ENCODE measurements at regions not wholly inside any gene's neighbourhood (a gene's known extent, or its start where the extent isn't known, plus 50 kb on each side); places are given as distances from the start of the nearest gene placed in this dataset.

GRCh38 chr5:39968381-39968780 is 543.6 kb upstream of the DAB2 start:
- H3K4me3 ChIP-seq, result no peak overlapping the region
- in situ Hi-C loops (cut with MboI; ENCODE audit: low pct_ligation_motif_present in 1 of 4, low pct_unique_long_range_greater_than_20kb in 1 of 4, low sequenced_read_pairs in 3 of 4), result loop anchor here in 1 of 4 donors (25.0 kb wide), 1 partner anchor 919 kb away; no protein-coding TSS in a partner anchor

GRCh38 chr5:39955156-39955555 is 530.4 kb upstream of the DAB2 start:
- in situ Hi-C loops (cut with MboI; ENCODE audit: low pct_ligation_motif_present in 1 of 4, low pct_unique_long_range_greater_than_20kb in 1 of 4, low sequenced_read_pairs in 3 of 4), result loop anchor here in 2 of 4 donors (10.0 to 25.0 kb wide), 2 partner anchors 730 to 932 kb away; no protein-coding TSS in a partner anchor
- intact Hi-C loops (cut with DNase I; ENCODE audit: low total_unique reads), result no loop called here
- Histone ChIP-seq H3K27ac (no peak overlapping the region), H3K4me1 (no peaks in the 10 kb centered on the region), H3K27me3 (no peaks in the 10 kb centered on the region), H3K4me3 (no peak overlapping the region), H3K36me3 (no peaks in the 10 kb centered on the region), H3K9me3 (no peaks in the 10 kb centered on the region)
- 70 to 78% methylated on average over 2 of the region's 2 CpGs for WGBS, 2 donors (ENCODE audit: low coverage in 1 of 2)
- no peak for DNase-seq
- TF ChIP-seq POLR2AphosphoS5 (IDR thresholded peaks at IDR 0.05), result no peak
- no peak for TF ChIP-seq CTCF (IDR thresholded peaks at IDR 0.05)

More at GRCh38 chr5:39968381-39968780, 543.6 kb upstream of the DAB2 start:
- no peaks in the 10 kb centered on the region for H3K36me3 ChIP-seq
- no peak for DNase-seq
- 59 to 66% methylated on average over 2 of the region's 2 CpGs for WGBS, 2 donors (ENCODE audit: low coverage in 1 of 2)
- no peaks in the 10 kb centered on the region for H3K27me3 ChIP-seq
- no peaks in the 10 kb centered on the region for H3K4me1 ChIP-seq
- H3K27ac ChIP-seq, result no peak overlapping the region
- H3K9me3 ChIP-seq, result no peaks in the 10 kb centered on the region
- intact Hi-C loops (cut with DNase I; ENCODE audit: low total_unique reads), result no loop called here
- TF ChIP-seq CTCF (IDR thresholded peaks at IDR 0.05), result no peak
- TF ChIP-seq EP300 (IDR thresholded peaks at IDR 0.05; ENCODE audit: low read depth), result no peak
- TF ChIP-seq POLR2AphosphoS5 (IDR thresholded peaks at IDR 0.05), result no peak
- no peak for TF ChIP-seq POLR2A (IDR thresholded peaks at IDR 0.05)

GRCh38 chr5:39951070-39951469 is 526.3 kb upstream of the DAB2 start:
- H3K27ac ChIP-seq, result no peak overlapping the region
- H3K4me1 ChIP-seq, result peaks cover 0 to 7% (median 0%) of the 10 kb centered on the region in 4 donors
- H3K27me3 ChIP-seq, result no peaks in the 10 kb centered on the region
- no peak for DNase-seq
- 90 to 98% methylated on average over 3 of the region's 3 CpGs for WGBS, 2 donors (ENCODE audit: low coverage in 1 of 2)
- H3K36me3 ChIP-seq, result no peaks in the 10 kb centered on the region
- no peaks in the 10 kb centered on the region for H3K9me3 ChIP-seq
- in situ Hi-C loops (cut with MboI; ENCODE audit: low pct_ligation_motif_present in 1 of 4, low pct_unique_long_range_greater_than_20kb in 1 of 4, low sequenced_read_pairs in 3 of 4) (loop anchor here in 3 of 4 donors (5.0 to 25.0 kb wide), 3 partner anchors 734 to 936 kb away; no protein-coding TSS in a partner anchor), intact Hi-C loops (cut with DNase I; ENCODE audit: low total_unique reads) (loop anchor here (5.0 kb wide), 1 partner anchor 736 kb away; no protein-coding TSS in a partner anchor)
- H3K4me3 ChIP-seq, result no peak overlapping the region
- no peak for TF ChIP-seq POLR2A (IDR thresholded peaks at IDR 0.05)
- TF ChIP-seq EP300 (IDR thresholded peaks at IDR 0.05; ENCODE audit: low read depth), result no peak
- TF ChIP-seq POLR2AphosphoS5 (IDR thresholded peaks at IDR 0.05), result no peak
- TF ChIP-seq CTCF (IDR thresholded peaks at IDR 0.05), result no peak

GRCh38 chr5:39948867-39949468 is 524.2 kb upstream of the DAB2 start:
- Histone ChIP-seq H3K27ac (no peak overlapping the region), H3K4me1 (peaks cover 0 to 7% (median 0%) of the 10 kb centered on the region in 4 donors), H3K36me3 (no peaks in the 10 kb centered on the region), H3K9me3 (no peaks in the 10 kb centered on the region), H3K27me3 (no peaks in the 10 kb centered on the region), H3K4me3 (no peak overlapping the region)
- intact Hi-C loops (cut with DNase I; ENCODE audit: low total_unique reads) (no loop called here), in situ Hi-C loops (cut with MboI; ENCODE audit: low pct_ligation_motif_present in 1 of 4, low pct_unique_long_range_greater_than_20kb in 1 of 4, low sequenced_read_pairs in 3 of 4) (loop anchor here (10.0 to 25.0 kb wide), 4 partner anchors 362 to 938 kb away; no protein-coding TSS in a partner anchor)
- peak; percentile 53 for DNase-seq
- TF ChIP-seq POLR2A (IDR thresholded peaks at IDR 0.05), result no peak
- TF ChIP-seq CTCF (IDR thresholded peaks at IDR 0.05), result peak; percentile 65 to 77 (median 72)
- TF ChIP-seq POLR2AphosphoS5 (IDR thresholded peaks at IDR 0.05), result no peak
- 47 to 50% methylated on average over 2 of the region's 2 CpGs for WGBS, 2 donors (ENCODE audit: low coverage in 1 of 2)

Measured in transverse colon (tissue), 4 donors.